ENCODE measurements at regions not wholly inside any gene's neighbourhood (a gene's known extent, or its start where the extent isn't known, plus 50 kb on each side); places are given as distances from the start of the nearest gene placed in this dataset.

GRCh38 chr16:85484347-85485300, 128.5 kb upstream of the GSE1 start:
- no peak for DNase-seq
- no peak for TF ChIP-seq CTCF (IDR thresholded peaks at IDR 0.05)
- TF ChIP-seq EP300 (IDR thresholded peaks at IDR 0.05; ENCODE audit: low read depth) = no peak
- intact Hi-C loops (cut with DNase I; ENCODE audit: low total_unique reads) = no loop called here
- H3K36me3 ChIP-seq = no peaks in the 10 kb centered on the region
- no peaks in the 10 kb centered on the region for H3K27me3 ChIP-seq
- in situ Hi-C loops (cut with MboI; ENCODE audit: low pct_ligation_motif_present in 1 of 4, low pct_unique_long_range_greater_than_20kb in 1 of 4, low sequenced_read_pairs in 3 of 4) = no loop called here
- peak overlapping the region in 1 of 4 donors; percentile 13 for H3K27ac ChIP-seq
- 83 to 91% methylated on average over 8 to 30 of the region's 30 CpGs for WGBS, 2 donors (ENCODE audit: low coverage in 1 of 2)
- no peaks in the 10 kb centered on the region for H3K9me3 ChIP-seq
- H3K4me3 ChIP-seq = no peak overlapping the region
- H3K4me1 ChIP-seq = peaks cover 0 to 12% (median 11%) of the 10 kb centered on the region in 4 donors

DNA sequence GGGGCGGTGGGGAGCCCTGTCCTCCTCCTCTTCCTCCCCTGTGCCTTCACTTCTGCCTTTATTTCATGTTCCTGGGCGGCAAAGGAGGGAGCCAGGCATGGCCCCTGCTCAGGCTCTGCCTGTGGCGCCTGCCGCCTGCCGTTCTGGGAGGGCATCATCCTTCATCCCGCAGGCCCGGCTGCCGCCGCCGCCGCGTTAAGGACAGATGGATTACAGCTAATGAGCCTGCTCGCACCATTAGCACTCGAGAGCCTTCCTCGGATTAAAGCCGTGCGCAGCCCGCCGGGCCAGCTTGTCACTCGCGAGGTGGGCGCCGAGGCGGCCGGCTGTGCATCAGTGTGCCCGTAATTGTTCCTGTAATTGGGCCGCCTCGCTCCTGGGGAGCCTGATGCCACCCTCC, 127.7 kb upstream of the GSE1 start:
- no peak overlapping the region for H3K4me3 ChIP-seq
- no peak for DNase-seq

DNA sequence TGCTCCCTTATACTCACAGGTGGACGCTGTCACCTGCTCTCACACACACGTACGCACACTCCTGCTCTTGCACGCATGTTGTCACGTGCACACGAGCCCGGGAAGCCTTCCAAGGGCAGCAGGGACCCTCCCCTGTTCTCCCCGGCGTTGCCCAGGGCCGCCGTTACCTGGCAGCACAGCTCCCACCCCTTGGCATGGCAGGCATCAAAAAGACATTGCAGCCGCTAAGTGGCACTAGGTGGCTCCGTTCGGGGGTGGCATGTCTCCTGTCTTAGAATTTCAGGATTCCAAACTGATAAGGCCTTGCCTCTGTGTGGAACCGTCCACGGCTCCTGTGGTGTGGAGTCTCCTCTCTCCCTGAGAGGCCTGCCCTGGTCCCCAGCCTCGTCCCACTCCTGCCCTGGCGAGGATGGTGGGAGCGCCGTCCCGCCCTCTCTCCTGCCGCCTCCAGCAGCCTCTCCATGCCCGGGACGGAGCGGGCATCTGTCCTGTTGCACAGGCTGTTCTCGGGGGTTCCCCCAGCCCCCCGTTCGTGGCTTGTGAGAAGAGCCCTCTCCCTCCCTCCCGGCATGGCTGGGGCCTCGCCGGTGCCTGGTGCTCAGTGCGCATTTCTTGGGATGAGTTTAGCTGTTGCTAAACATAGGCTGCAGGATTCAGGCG, 126.7 kb upstream of the GSE1 start:
- Histone ChIP-seq H3K4me3 (no peak overlapping the region), H3K27ac (no peak overlapping the region), H3K9me3 (no peaks in the 10 kb centered on the region), H3K4me1 (peaks cover 1 to 6% (median 3%) of the 10 kb centered on the region in 4 donors), H3K27me3 (no peaks in the 10 kb centered on the region), H3K36me3 (no peaks in the 10 kb centered on the region)
- 84 to 90% methylated on average over 4 to 30 of the region's 33 CpGs for WGBS, 2 donors (ENCODE audit: low coverage in 1 of 2)
- intact Hi-C loops (cut with DNase I; ENCODE audit: low total_unique reads) = no loop called here
- in situ Hi-C loops (cut with MboI; ENCODE audit: low pct_ligation_motif_present in 1 of 4, low pct_unique_long_range_greater_than_20kb in 1 of 4, low sequenced_read_pairs in 3 of 4) = no loop called here
- DNase-seq = no peak
- TF ChIP-seq POLR2AphosphoS5 (IDR thresholded peaks at IDR 0.05) (no peak), EP300 (IDR thresholded peaks at IDR 0.05; ENCODE audit: low read depth) (no peak), POLR2A (IDR thresholded peaks at IDR 0.05) (no peak), CTCF (IDR thresholded peaks at IDR 0.05) (no peak)

More for the DNA sequence above, 127.7 kb upstream of the GSE1 start:
- in situ Hi-C loops (cut with MboI; ENCODE audit: low pct_ligation_motif_present in 1 of 4, low pct_unique_long_range_greater_than_20kb in 1 of 4, low sequenced_read_pairs in 3 of 4) (no loop called here), intact Hi-C loops (cut with DNase I; ENCODE audit: low total_unique reads) (no loop called here)
- TF ChIP-seq EP300 (IDR thresholded peaks at IDR 0.05; ENCODE audit: low read depth) (no peak), CTCF (IDR thresholded peaks at IDR 0.05) (no peak), POLR2AphosphoS5 (IDR thresholded peaks at IDR 0.05) (no peak), POLR2A (IDR thresholded peaks at IDR 0.05) (no peak)
- Histone ChIP-seq H3K9me3 (no peaks in the 10 kb centered on the region), H3K27ac (no peak overlapping the region), H3K4me1 (peaks cover 0 to 7% (median 6%) of the 10 kb centered on the region in 4 donors), H3K27me3 (no peaks in the 10 kb centered on the region), H3K36me3 (no peaks in the 10 kb centered on the region)
- 96% methylated on average over 27 of the region's 28 CpGs; no CpG with 5 or more reads in 1 of the 2 donors for WGBS, 2 donors (ENCODE audit: low coverage in 1 of 2)

DNA sequence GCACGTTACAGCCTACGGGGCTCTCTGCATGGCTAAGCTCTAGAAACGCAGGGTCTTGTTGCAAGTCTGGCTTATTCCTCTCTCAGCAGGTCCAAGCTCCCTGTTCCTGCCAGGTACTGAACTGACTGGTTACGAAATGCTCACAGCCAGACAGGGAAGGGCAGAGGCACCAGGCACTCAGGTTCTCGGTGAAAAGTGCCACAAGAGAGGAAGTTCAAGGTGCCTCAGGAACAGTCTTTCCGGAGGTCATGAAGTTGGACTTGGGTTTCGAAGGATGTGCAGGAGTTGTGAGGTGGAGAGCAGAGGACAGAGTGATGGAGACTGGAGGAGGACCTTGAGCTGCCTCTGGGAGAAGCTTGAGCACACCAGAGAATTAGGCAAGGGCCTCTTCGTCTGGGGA, 124.7 kb upstream of the GSE1 start:
- intact Hi-C loops (cut with DNase I; ENCODE audit: low total_unique reads) = no loop called here
- Histone ChIP-seq H3K9me3 (no peaks in the 10 kb centered on the region), H3K4me1 (peaks cover 13 to 22% (median 15%) of the 10 kb centered on the region in 4 donors), H3K27ac (no peak overlapping the region), H3K4me3 (no peak overlapping the region), H3K27me3 (no peaks in the 10 kb centered on the region), H3K36me3 (no peaks in the 10 kb centered on the region)
- TF ChIP-seq POLR2A (IDR thresholded peaks at IDR 0.05) (no peak), POLR2AphosphoS5 (IDR thresholded peaks at IDR 0.05) (no peak), EP300 (IDR thresholded peaks at IDR 0.05; ENCODE audit: low read depth) (no peak), CTCF (IDR thresholded peaks at IDR 0.05) (no peak)
- DNase-seq = no peak
- WGBS, 2 donors (ENCODE audit: low coverage in 1 of 2) = 87 to 93% methylated on average over 3 to 8 of the region's 8 CpGs
- in situ Hi-C loops (cut with MboI; ENCODE audit: low pct_ligation_motif_present in 1 of 4, low pct_unique_long_range_greater_than_20kb in 1 of 4, low sequenced_read_pairs in 3 of 4) = no loop called here
